Stimulated activated CD8-positive, alpha-beta memory T cell treated with anti-CD3 and anti-CD28 coated beads, Interleukin-7, amount 100 ng/mL, for 1 hour (primary cell): ENCODE measurements at regions not wholly inside any gene's neighbourhood (a gene's known extent, or its start where the extent isn't known, plus 50 kb on each side); places are given as distances from the start of the nearest gene placed in this dataset.

Source experiments
- DNase-seq, 2 donors: peaks; one replicate each; pipeline ENCODE4 v3.0.0-alpha.2; 2020; ENCODE audit warnings: low read depth in 2 of 2

- DNase-seq = no peak
Measured at GRCh38 chr3:28738425-28738824, 389.8 kb upstream of the AZI2 start.

- DNase-seq = no peak
Measured at GRCh38 chr3:28739647-28740046, 391.0 kb upstream of the AZI2 start.

GRCh38 chr3:28743271-28743670, 394.6 kb upstream of the AZI2 start:
- DNase-seq = no peak

GRCh38 chr3:28743831-28744230, 395.2 kb upstream of the AZI2 start:
- no peak for DNase-seq

GRCh38 chr3:28745436-28745835, 396.8 kb upstream of the AZI2 start:
- DNase-seq = no peak

- no peak for DNase-seq
Measured at GRCh38 chr3:28745916-28746617, 397.4 kb upstream of the AZI2 start.

- DNase-seq = no peak
Measured at GRCh38 chr3:28746990-28747389, 398.4 kb upstream of the AZI2 start.

GRCh38 chr3:28751864-28752263, 403.2 kb upstream of the AZI2 start:
- no peak for DNase-seq

- no peak for DNase-seq
Measured at GRCh38 chr3:28752290-28752689, 403.7 kb upstream of the AZI2 start.

GRCh38 chr3:28756056-28756455, 407.4 kb upstream of the AZI2 start:
- no peak for DNase-seq

GRCh38 chr3:28758115-28758514, 409.5 kb upstream of the AZI2 start:
- DNase-seq = no peak

GRCh38 chr3:28761375-28761774, 412.8 kb upstream of the AZI2 start:
- no peak for DNase-seq

GRCh38 chr3:28765194-28765593, 416.6 kb upstream of the AZI2 start:
- DNase-seq = no peak

GRCh38 chr3:28768439-28768838, 419.8 kb upstream of the AZI2 start:
- no peak for DNase-seq

- no peak for DNase-seq
Measured at GRCh38 chr3:28777806-28778475, 429.3 kb upstream of the AZI2 start.

- DNase-seq = no peak
Measured at GRCh38 chr3:28780480-28780879, 431.9 kb upstream of the AZI2 start.

GRCh38 chr3:28781053-28781452, 432.4 kb upstream of the AZI2 start:
- no peak for DNase-seq

GRCh38 chr3:28786446-28786845, 437.8 kb upstream of the AZI2 start:
- DNase-seq = no peak

- DNase-seq = no peak
Measured at GRCh38 chr3:28788571-28788970, 439.9 kb upstream of the AZI2 start.

- no peak for DNase-seq
Measured at GRCh38 chr3:28791713-28792255, 443.2 kb upstream of the AZI2 start.

- DNase-seq = no peak
Measured at GRCh38 chr3:28792604-28793003, 444.0 kb upstream of the AZI2 start.

- no peak for DNase-seq
Measured at GRCh38 chr3:28799084-28799483, 450.5 kb upstream of the AZI2 start.

GRCh38 chr3:28800203-28800602, 451.6 kb upstream of the AZI2 start:
- no peak for DNase-seq
